HCT116 (cell line): ENCODE measurements at regions not wholly inside any gene's neighbourhood (a gene's known extent, or its start where the extent isn't known, plus 50 kb on each side); places are given as distances from the start of the nearest gene placed in this dataset.

Experiments
- ATAC-seq: fragments of 200-7000 bp; cut with Tn5 transposase; 2 replicates; pipeline ENCODE4 v1.9.1; 2020; ENCODE audit warnings: mild to moderate bottlenecking, moderate library complexity
- BruUV-seq: library from RNA; stranded (reverse); fragments of 400-500 nt; replicated peaks from 2 replicates; lab custom pipeline; 2021; lab: Mats Ljungman, UMichigan
- CTCF ChIA-PET: fragments of 300-600 bp; sonication (Branson Sonifier 250); formaldehyde crosslinking; loops from one replicate; lab custom pipeline; 2021; ENCODE audit warnings: antibody characterized with exemption; lab: Charles Lee
- POLR2A ChIA-PET: fragments of 300-600, 350-600 bp; sonication (Branson Sonifier 250); formaldehyde crosslinking; loops from one replicate; lab custom pipeline; 2021; ENCODE audit warnings: antibody characterized with exemption; lab: Charles Lee
- RAD21 ChIA-PET, 2 experiments: fragments of 300-600 bp; sonication (Branson Sonifier 250); formaldehyde crosslinking; loops; one replicate each; lab custom pipeline; 2023; ENCODE audit warnings: low total read pairs in 2 of 2; ENCODE audit not compliant: uncharacterized antibody in 2 of 2, unreplicated experiment in 2 of 2, low non-redundant PET in 1 of 2; lab: Charles Lee
- DNase-seq: peaks from one replicate; pipeline ENCODE4 v3.0.0-alpha.2; 2010; ENCODE audit warnings: low read depth, low spot score
- H2AFZ ChIP-seq: fragments of 200-600 bp; shearing (Covaris generic), sonication (generic); 2 replicates; pipeline ENCODE4 v1.6.1; 2017; ENCODE audit warnings: low read depth, mixed run types, mixed read lengths, antibody characterized with exemption, low read length; ENCODE audit not compliant: poor library complexity, severe bottlenecking
- H3K27ac ChIP-seq: 2 replicates; pipeline ENCODE4 v1.5.1; 2012; ENCODE audit warnings: low read depth, low read length
- H3K27me3 ChIP-seq: fragments of 200-600 bp; sonication (generic); 2 replicates; pipeline ENCODE4 v1.6.1; 2016; ENCODE audit warnings: mixed run types, low read length, mixed read lengths; ENCODE audit not compliant: insufficient read depth
- H3K36me3 ChIP-seq, 2 experiments: fragments of 200-500 bp in 1 of 2; fragments of 200-600 bp in 1 of 2; sonication (Bioruptor generic) in 1 of 2; sonication (generic) in 1 of 2; 2 replicates each; pipeline versions ENCODE4 v1.5.1 to v1.6.1; 2014 to 2016; ENCODE audit warnings: low read length in 2 of 2, inconsistent platforms in 1 of 2, mixed read lengths in 1 of 2, mixed run types in 1 of 2; ENCODE audit not compliant: insufficient read depth in 2 of 2, control insufficient read depth in 1 of 2
- H3K4me1 ChIP-seq, 2 experiments: fragments of 200-600 bp in 1 of 2; sonication (generic) in 1 of 2; 2 replicates each; pipeline versions ENCODE4 v1.5.1 to v1.6.1; 2012 to 2017; ENCODE audit warnings: low read length in 2 of 2, inconsistent platforms in 1 of 2, mild to moderate bottlenecking in 1 of 2, mixed read lengths in 1 of 2, mixed run types in 1 of 2, moderate library complexity in 1 of 2; ENCODE audit not compliant: insufficient read depth in 2 of 2, control insufficient read depth in 1 of 2
- H3K4me2 ChIP-seq: fragments of 200-600 bp; sonication (generic); 2 replicates; pipeline ENCODE4 v1.6.1; 2017; ENCODE audit warnings: mixed run types, low read length, mixed read lengths
- H3K4me3 ChIP-seq, 2 experiments: fragments of 200-600 bp in 1 of 2; sonication (generic) in 1 of 2; replicated peaks in 1 of 2; 2 replicates each; pipeline ENCODE4 v1.5.1; 2011 to 2016; ENCODE audit warnings: low read length in 2 of 2, control low read depth in 1 of 2, low read depth in 1 of 2, mild to moderate bottlenecking in 1 of 2, mixed read lengths in 1 of 2, mixed run types in 1 of 2
- H3K79me2 ChIP-seq: fragments of 200-600 bp; sonication (generic); 2 replicates; pipeline ENCODE4 v1.6.1; 2017; ENCODE audit warnings: mild to moderate bottlenecking, mixed run types, low read length, moderate library complexity, mixed read lengths; ENCODE audit not compliant: insufficient read depth
- H3K9ac ChIP-seq: fragments of 200-600 bp; sonication (generic); 2 replicates; pipeline ENCODE4 v1.6.1; 2016; ENCODE audit warnings: low read length, mixed read lengths
- H3K9me2 ChIP-seq: fragments of 200-600 bp; sonication (generic), shearing (Covaris generic); 2 replicates; pipeline ENCODE4 v1.6.1; 2017; ENCODE audit warnings: mixed run types, mild to moderate bottlenecking, moderate library complexity; ENCODE audit not compliant: insufficient read depth
- H3K9me3 ChIP-seq, 2 experiments: fragments of 200-500 bp in 1 of 2; fragments of 200-600 bp in 1 of 2; sonication (Bioruptor generic) in 1 of 2; sonication (generic) in 1 of 2; 2 replicates each; pipeline ENCODE4 v1.6.1; 2014 to 2017; ENCODE audit warnings: low read length in 2 of 2, mixed read lengths in 2 of 2, inconsistent platforms in 1 of 2, low read depth in 1 of 2, mild to moderate bottlenecking in 1 of 2, mixed run types in 1 of 2, moderate library complexity in 1 of 2; ENCODE audit not compliant: control insufficient read depth in 1 of 2, insufficient read depth in 1 of 2
- H4K20me1 ChIP-seq: fragments of 200-600 bp; sonication (generic), shearing (Covaris generic); 2 replicates; pipeline ENCODE4 v1.6.1; 2017; ENCODE audit warnings: mixed run types, mild to moderate bottlenecking, moderate library complexity; ENCODE audit not compliant: insufficient read depth
- CEBPB ChIP-seq: IDR thresholded peaks from 2 replicates; pipeline ENCODE4 v1.6.1; 2012; ENCODE audit warnings: low read depth
- EGR1 ChIP-seq: IDR thresholded peaks from 2 replicates; pipeline ENCODE4 v1.6.1; 2012; ENCODE audit warnings: low read depth
- ELF1 ChIP-seq: IDR thresholded peaks from 2 replicates; pipeline ENCODE4 v1.6.1; 2012; ENCODE audit warnings: low read depth, borderline replicate concordance
- EZH2phosphoT487 ChIP-seq: fragments of 200-600 bp; IDR thresholded peaks from 2 replicates; pipeline ENCODE4 v1.6.1; 2018; ENCODE audit warnings: antibody characterized with exemption, borderline replicate concordance
- JUND ChIP-seq: IDR thresholded peaks from 2 replicates; pipeline ENCODE4 v1.6.1; 2012
- MAX ChIP-seq: IDR thresholded peaks from 2 replicates; pipeline ENCODE4 v1.6.1; 2012
- REST ChIP-seq: IDR thresholded peaks from 2 replicates; pipeline ENCODE4 v1.6.1; 2012; ENCODE audit warnings: low read depth
- SIN3A ChIP-seq: IDR thresholded peaks from 2 replicates; pipeline ENCODE4 v1.6.1; 2012; ENCODE audit warnings: low read depth
- SP1 ChIP-seq: IDR thresholded peaks from 2 replicates; pipeline ENCODE4 v1.6.1; 2012; ENCODE audit warnings: low read depth
- TCF7L2 ChIP-seq: IDR thresholded peaks from 2 replicates; pipeline ENCODE4 v1.7.0; 2011; ENCODE audit warnings: borderline replicate concordance, inconsistent platforms; ENCODE audit not compliant: insufficient read depth, insufficient read length; ENCODE audit errors: extremely low read depth
- ZBTB33 ChIP-seq: IDR thresholded peaks from 2 replicates; pipeline ENCODE4 v1.6.1; 2011; ENCODE audit warnings: mild to moderate bottlenecking, low read length, moderate library complexity; ENCODE audit not compliant: insufficient replicate concordance; ENCODE audit errors: extremely low read depth
- ZFX ChIP-seq: fragments of 450-650 bp; IDR thresholded peaks from 2 replicates; pipeline ENCODE4 v1.6.1; 2017
- intact Hi-C: fragments of 100-400 bp; cut with micrococcal nuclease; formaldehyde crosslinking; loops from 2 replicates; pipeline ENCODE4 v1.10.0; 2022

- Histone ChIP-seq H3K9me3 (no peaks in the 10 kb centered on the region), H3K4me2 (no peak overlapping the region), H3K27me3 (no peaks in the 10 kb centered on the region), H3K4me1 (peaks cover 2 to 3% of the 10 kb centered on the region in 2 experiments; a peak in 2 of 4 replicates), H4K20me1 (no peaks in the 10 kb centered on the region), H2AFZ (no peak overlapping the region), H3K4me3 (no peak overlapping the region), H3K9ac (no peak overlapping the region), H3K9me2 (no peaks in the 10 kb centered on the region), H3K27ac (no peak overlapping the region), H3K36me3 (no peaks in the 10 kb centered on the region), H3K79me2 (peaks cover 95% of the 10 kb centered on the region)
- intact Hi-C loops = no loop called here
- DNase-seq (no peak), ATAC-seq (no peak)
- no TSS peak for BruUV-seq
- ChIA-PET RAD21 (no interaction called here), CTCF (interaction anchor here (0.6 kb wide), 1 partner anchor 13 kb away, joined by 3 read pairs; no protein-coding TSS in a partner anchor)
- TF ChIP-seq ELF1 = no peak
- TF ChIP-seq SP1 = no peak
- TF ChIP-seq, all 23 proteins: peak for 0
- POLR2A ChIA-PET = no interaction called here
These were observed 75.0 kb downstream of the KCNRG start for GRCh38 chr13:50090211-50090610.

GRCh38 chr13:50094615-50095293 is 79.5 kb downstream of the KCNRG start:
- RAD21 ChIA-PET = no interaction called here
- no peaks in the 10 kb centered on the region for H3K9me2 ChIP-seq
- H3K9ac ChIP-seq = no peak overlapping the region
- peaks cover 0 to 16% of the 10 kb centered on the region in 2 experiments; a peak in 1 of 4 replicates for H3K9me3 ChIP-seq
- H3K4me2 ChIP-seq = no peak overlapping the region
- no peak overlapping the region for H3K4me3 ChIP-seq
- no peak overlapping the region for H3K27ac ChIP-seq
- H4K20me1 ChIP-seq = no peaks in the 10 kb centered on the region
- DNase-seq (no peak), ATAC-seq (no peak)
- H3K36me3 ChIP-seq = peaks cover 0 to 24% of the 10 kb centered on the region in 2 experiments; a peak in 2 of 4 replicates
- no peak overlapping the region for H2AFZ ChIP-seq
- H3K27me3 ChIP-seq = no peaks in the 10 kb centered on the region
- no peaks in the 10 kb centered on the region for H3K4me1 ChIP-seq
- BruUV-seq = no TSS peak
- intact Hi-C loops = no loop called here
- H3K79me2 ChIP-seq = peaks cover 90% of the 10 kb centered on the region
- CTCF ChIA-PET = no interaction called here
- POLR2A ChIA-PET = no interaction called here
- TF ChIP-seq ZBTB33 = no peak
- no peak for TF ChIP-seq EGR1
- no peak for TF ChIP-seq ELF1
- TF ChIP-seq ZFX = no peak
- TF ChIP-seq JUND = no peak
- TF ChIP-seq REST = no peak
- TF ChIP-seq EZH2phosphoT487 = no peak
- no peak for TF ChIP-seq MAX
- no peak for TF ChIP-seq SP1
- TF ChIP-seq CEBPB = no peak
- TF ChIP-seq SIN3A = no peak
- no peak for TF ChIP-seq TCF7L2
